H1 (cell line): ENCODE measurements at regions not wholly inside any gene's neighbourhood (a gene's known extent, or its start where the extent isn't known, plus 50 kb on each side); places are given as distances from the start of the nearest gene placed in this dataset.

Experiments
- CTCF ChIA-PET: fragments of 300-600 bp; sonication (Branson Sonifier 250); formaldehyde crosslinking; loops from one replicate; lab custom pipeline; 2021; ENCODE audit not compliant: partially characterized antibody; lab: Charles Lee
- POLR2A ChIA-PET: fragments of 300-600 bp; sonication (Branson Sonifier 250); formaldehyde crosslinking; loops from one replicate; lab custom pipeline; 2021; ENCODE audit warnings: inconsistent platforms; ENCODE audit not compliant: partially characterized antibody; lab: Charles Lee
- DNase-seq, 2 experiments: peaks; one replicate each; pipeline versions ENCODE4 v3.0.0 to v3.0.0-alpha.2; 2010 to 2022; ENCODE audit warnings: low spot score in 2 of 2, low read depth in 1 of 2, mixed read lengths in 1 of 2
- FAIRE-seq: peaks from 2 replicates; lab custom pipeline; 2011; peaks lifted over from hg19 to GRCh38; lab: Jason Lieb, UNC
- H2AFZ ChIP-seq: 2 replicates; pipeline ENCODE4 v1.8.1; 2012; ENCODE audit warnings: low read length, inconsistent platforms
- H2AK5ac ChIP-seq: 2 replicates; pipeline ENCODE4 v1.6.1; 2013; ENCODE audit warnings: low read depth, low read length
- H2BK120ac ChIP-seq: replicated peaks from 2 replicates; pipeline ENCODE3; 2013; ENCODE audit warnings: low read depth, low read length, inconsistent platforms
- H2BK12ac ChIP-seq: 2 replicates; pipeline ENCODE4 v1.6.1; 2013; ENCODE audit warnings: low read depth, low read length
- H2BK15ac ChIP-seq: 2 replicates; pipeline ENCODE4 v1.6.1; 2013; ENCODE audit warnings: low read length
- H2BK20ac ChIP-seq: 2 replicates; pipeline ENCODE4 v1.6.1; 2013; ENCODE audit warnings: low read length
- H2BK5ac ChIP-seq: 2 replicates; pipeline ENCODE4 v1.6.1; 2013; ENCODE audit warnings: low read depth, low read length
- H3K14ac ChIP-seq: 2 replicates; pipeline ENCODE4 v1.6.1; 2013; ENCODE audit warnings: inconsistent platforms; ENCODE audit not compliant: insufficient read length
- H3K18ac ChIP-seq: 2 replicates; pipeline ENCODE4 v1.6.1; 2013; ENCODE audit warnings: low read length; ENCODE audit errors: extremely low read depth
- H3K23ac ChIP-seq: 2 replicates; pipeline ENCODE4 v1.6.1; 2013; ENCODE audit warnings: inconsistent platforms; ENCODE audit not compliant: insufficient read length
- H3K23me2 ChIP-seq: 2 replicates; pipeline ENCODE4 v1.6.1; 2013; ENCODE audit warnings: low read depth, low read length
- H3K27ac ChIP-seq: 2 replicates; pipeline ENCODE4 v1.6.1; 2011; ENCODE audit warnings: low read depth, low read length, inconsistent platforms
- H3K27me3 ChIP-seq, 4 experiments: replicated peaks in 1 of 4; 1 replicate in 1 of 4; 2 replicates in 3 of 4; pipeline versions ENCODE4 v1.6.1 to v1.8.1; 2011 to 2013; ENCODE audit warnings: low read length in 3 of 4, mild to moderate bottlenecking in 3 of 4, inconsistent platforms in 2 of 4, mixed read lengths in 2 of 4, moderate library complexity in 1 of 4; ENCODE audit not compliant: control insufficient read depth in 3 of 4, insufficient read depth in 3 of 4; ENCODE audit errors: extremely low read depth in 1 of 4
- H3K36me3 ChIP-seq, 4 experiments: 2 replicates each; pipeline versions ENCODE4 v1.6.1 to v1.8.1; 2011 to 2013; ENCODE audit warnings: mild to moderate bottlenecking in 4 of 4, low read length in 3 of 4, moderate library complexity in 2 of 4, control low read depth in 1 of 4, inconsistent platforms in 1 of 4; ENCODE audit not compliant: insufficient read depth in 4 of 4, control insufficient read depth in 2 of 4
- H3K4ac ChIP-seq: replicated peaks from 2 replicates; pipeline ENCODE3; 2013; ENCODE audit warnings: low read length, low read depth, mixed read lengths, inconsistent platforms; ENCODE audit not compliant: insufficient read length
- H3K4me1 ChIP-seq, 4 experiments: replicated peaks in 1 of 4; 1 replicate in 1 of 4; 2 replicates in 3 of 4; pipeline versions ENCODE4 v1.6.1 to v1.8.1; 2011 to 2013; ENCODE audit warnings: low read length in 3 of 4, inconsistent platforms in 2 of 4, mixed read lengths in 1 of 4; ENCODE audit not compliant: insufficient read depth in 4 of 4, control insufficient read depth in 3 of 4
- H3K4me2 ChIP-seq, 2 experiments: 2 replicates each; pipeline versions ENCODE4 v1.6.1 to v1.8.1; 2011 to 2013; ENCODE audit warnings: low read depth in 2 of 2, low read length in 2 of 2, control low read depth in 1 of 2, inconsistent platforms in 1 of 2, mild to moderate bottlenecking in 1 of 2; ENCODE audit not compliant: insufficient read depth in 1 of 2
- H3K4me3 ChIP-seq, 4 experiments: fragments of 200-600, 300-600 bp in 1 of 4; sonication (generic), shearing (Covaris generic), sonication (Bioruptor Twin) in 1 of 4; 2 replicates each; pipeline versions ENCODE4 v1.5.1 to v1.8.1; 2011 to 2016; ENCODE audit warnings: low read length in 4 of 4, low read depth in 3 of 4, control low read depth in 2 of 4, inconsistent platforms in 2 of 4, mild to moderate bottlenecking in 2 of 4, mixed read lengths in 1 of 4, moderate library complexity in 1 of 4; ENCODE audit not compliant: insufficient read depth in 2 of 4; ENCODE audit errors: extremely low read depth in 1 of 4
- H3K56ac ChIP-seq: replicated peaks from 2 replicates; pipeline ENCODE3; 2013; ENCODE audit warnings: low read depth, mild to moderate bottlenecking, mixed read lengths, low read length, inconsistent platforms; ENCODE audit not compliant: insufficient read length
- H3K79me1 ChIP-seq: 2 replicates; pipeline ENCODE4 v1.6.1; 2013; ENCODE audit warnings: low read depth, low read length, control low read depth
- H3K79me2 ChIP-seq, 2 experiments: 2 replicates each; pipeline versions ENCODE4 v1.6.1 to v1.8.1; 2012 to 2013; ENCODE audit warnings: low read length in 2 of 2, mild to moderate bottlenecking in 2 of 2, inconsistent platforms in 1 of 2; ENCODE audit not compliant: insufficient read depth in 2 of 2, control insufficient read depth in 1 of 2
- H3K9ac ChIP-seq, 4 experiments: replicated peaks in 1 of 4; 1 replicate in 1 of 4; 2 replicates in 3 of 4; pipeline versions ENCODE4 v1.6.1 to v1.8.1; 2011 to 2013; ENCODE audit warnings: low read depth in 3 of 4, low read length in 3 of 4, control low read depth in 2 of 4, mild to moderate bottlenecking in 2 of 4, moderate library complexity in 2 of 4, inconsistent platforms in 1 of 4; ENCODE audit errors: extremely low read depth in 1 of 4
- H3K9me3 ChIP-seq, 2 experiments: 2 replicates each; pipeline versions ENCODE4 v1.6.1 to v1.8.1; 2012 to 2013; ENCODE audit warnings: mild to moderate bottlenecking in 2 of 2, moderate library complexity in 2 of 2, control low read depth in 1 of 2, inconsistent platforms in 1 of 2, low read depth in 1 of 2, low read length in 1 of 2, mixed read lengths in 1 of 2; ENCODE audit not compliant: insufficient read depth in 2 of 2
- H4K20me1 ChIP-seq, 2 experiments: replicated peaks in 1 of 2; 2 replicates each; pipeline versions ENCODE3 to v1.8.1; 2011 to 2013; ENCODE audit warnings: inconsistent platforms in 2 of 2, low read length in 2 of 2, mild to moderate bottlenecking in 1 of 2; ENCODE audit not compliant: insufficient read depth in 2 of 2, control insufficient read depth in 1 of 2
- H4K5ac ChIP-seq: 2 replicates; pipeline ENCODE4 v1.6.1; 2013; ENCODE audit warnings: low read length, low read depth, mixed read lengths, inconsistent platforms; ENCODE audit not compliant: insufficient read length
- H4K8ac ChIP-seq: 2 replicates; pipeline ENCODE4 v1.8.0; 2013; ENCODE audit warnings: mild to moderate bottlenecking, moderate library complexity, low read length, inconsistent platforms; ENCODE audit not compliant: insufficient read depth; ENCODE audit errors: extremely low read depth
- H4K91ac ChIP-seq: replicated peaks from 2 replicates; pipeline ENCODE3; 2013; ENCODE audit warnings: low read length, mixed read lengths, inconsistent platforms; ENCODE audit not compliant: insufficient read length
- SP2 ChIP-seq: IDR thresholded peaks from 2 replicates; pipeline ENCODE4 v1.6.1; 2012; ENCODE audit warnings: mild to moderate bottlenecking, low read length, inconsistent platforms
- WGBS, 2 experiments: shearing (Covaris generic) in 1 of 2; methylation state at CpG; one replicate each; pipeline versions ENCODE4 v1.1.6 to v1.1.7; 2013 to 2015; ENCODE audit warnings: low lambda C conversion rate in 2 of 2, mixed read lengths in 2 of 2, inconsistent platforms in 1 of 2, low coverage in 1 of 2, missing lambda C conversion rate in 1 of 2; ENCODE audit not compliant: insufficient replicate concordance in 2 of 2, insufficient coverage in 1 of 2, insufficient read length in 1 of 2; ENCODE audit errors: extremely low coverage in 1 of 2, missing lambda C conversion rate in 1 of 2; 5-methylcytosine and 5-hydroxymethylcytosine counted together

DNA sequence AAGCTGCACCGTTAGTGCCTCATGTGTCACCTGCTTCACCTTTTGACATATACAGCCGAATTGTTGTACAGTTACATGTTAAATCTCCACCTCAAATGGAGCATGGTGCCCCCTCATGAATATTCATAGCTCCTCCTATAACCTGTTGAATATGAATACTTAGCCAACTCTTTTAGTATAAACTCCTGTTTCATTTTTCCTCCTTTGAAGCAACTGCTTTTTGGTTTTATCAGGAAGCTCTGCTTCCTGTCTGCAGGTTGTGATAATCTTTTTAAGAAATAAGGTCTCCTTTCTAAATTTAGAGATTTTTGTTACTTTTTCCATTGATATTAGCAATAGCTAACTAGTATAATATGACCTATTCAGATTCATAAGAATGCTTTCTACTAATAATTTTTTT is 1429.2 kb upstream of the AGA start:
- Histone ChIP-seq H3K56ac (no peak overlapping the region), H3K27me3 (no peaks in the 10 kb centered on the region), H3K18ac (no peak overlapping the region), H4K8ac (no peak overlapping the region), H2BK12ac (no peak overlapping the region), H3K79me1 (no peaks in the 10 kb centered on the region), H3K9me3 (no peaks in the 10 kb centered on the region), H2BK120ac (no peak overlapping the region), H2BK20ac (no peak overlapping the region), H2AFZ (no peak overlapping the region), H3K79me2 (no peaks in the 10 kb centered on the region; a peak in 1 of 4 replicates), H2BK15ac (no peak overlapping the region), H2AK5ac (no peak overlapping the region), H3K4me1 (no peaks in the 10 kb centered on the region), H3K23ac (no peak overlapping the region), H3K4me3 (no peak overlapping the region), H4K5ac (no peak overlapping the region), H3K4ac (no peak overlapping the region), H4K91ac (no peak overlapping the region), H3K4me2 (no peak overlapping the region), H3K23me2 (no peaks in the 10 kb centered on the region; the same call in 1 of the 2 replicates), H3K14ac (no peak overlapping the region), H2BK5ac (no peak overlapping the region), H3K9ac (no peak overlapping the region), H3K27ac (no peak overlapping the region), H4K20me1 (no peaks in the 10 kb centered on the region), H3K36me3 (no peaks in the 10 kb centered on the region)
- WGBS, 2 experiments = 97% methylated on average over 2 of the region's 2 CpGs; no CpG with 5 or more reads in 1 of the 2 experiments
- ChIA-PET POLR2A (no interaction called here), CTCF (interaction anchor here (0.6 to 1.8 kb wide), 3 partner anchors 14 to 1670 kb away, joined by 3 to 4 read pairs (median 3); no protein-coding TSS in a partner anchor)
- DNase-seq (no peak), FAIRE-seq (no peak)
- no peak for TF ChIP-seq SP2
